Suprapubic skin (tissue), 4 donors: ENCODE measurements at regions not wholly inside any gene's neighbourhood (a gene's known extent, or its start where the extent isn't known, plus 50 kb on each side); places are given as distances from the start of the nearest gene placed in this dataset.

Source experiments
- DNase-seq, 2 donors: peaks; one replicate each; pipeline ENCODE4 v3.0.0-alpha.2; 2019; ENCODE audit warnings: low spot score in 2 of 2
- H3K27ac ChIP-seq: fragments of 200-600 bp; sonication (generic); one replicate; pipeline ENCODE4 v1.5.1; 2019
- H3K27me3 ChIP-seq: fragments of 200-600 bp; sonication (generic); one replicate; pipeline ENCODE4 v1.5.1; 2019
- H3K36me3 ChIP-seq: fragments of 200-600 bp; sonication (generic); one replicate; pipeline ENCODE4 v1.5.1; 2019
- H3K4me1 ChIP-seq: fragments of 200-600 bp; sonication (generic); one replicate; pipeline ENCODE4 v1.5.1; 2019
- H3K4me3 ChIP-seq: fragments of 200-600 bp; sonication (generic); one replicate; pipeline ENCODE4 v1.5.1; 2019; ENCODE audit warnings: mild to moderate bottlenecking
- H3K9me3 ChIP-seq: fragments of 200-600 bp; sonication (generic); one replicate; pipeline ENCODE4 v1.5.1; 2019
- EP300 ChIP-seq: sonication (generic); formaldehyde crosslinking; IDR thresholded peaks from one replicate; pipeline ENCODE4 v1.6.1; 2017; ENCODE audit warnings: antibody characterized with exemption
- POLR2A ChIP-seq, 2 donors: fragments of 450-650 bp; IDR thresholded peaks; one replicate each; pipeline ENCODE4 v1.6.1; 2017; ENCODE audit warnings: antibody characterized with exemption in 2 of 2, mild to moderate bottlenecking in 2 of 2, moderate library complexity in 2 of 2
- POLR2AphosphoS5 ChIP-seq, 3 donors: sonication (generic); formaldehyde crosslinking; IDR thresholded peaks; one replicate each; pipeline ENCODE4 v1.6.1; 2017; ENCODE audit warnings: antibody characterized with exemption in 3 of 3
- WGBS: methylation state at CpG from one replicate; pipeline ENCODE4 v1.1.5; 2018; 5-methylcytosine and 5-hydroxymethylcytosine counted together
- TF ChIP-seq, protein P1 (sequence below), 2 donors: fragments of 200-600 bp in 1 of 2; fragments of 450-650 bp in 1 of 2; sonication (generic) in 1 of 2; IDR thresholded peaks; one replicate each; pipeline ENCODE4 v1.5.1; 2016 to 2019; ENCODE audit warnings: antibody characterized with exemption in 2 of 2, mild to moderate bottlenecking in 1 of 2, moderate library complexity in 1 of 2

DNA sequence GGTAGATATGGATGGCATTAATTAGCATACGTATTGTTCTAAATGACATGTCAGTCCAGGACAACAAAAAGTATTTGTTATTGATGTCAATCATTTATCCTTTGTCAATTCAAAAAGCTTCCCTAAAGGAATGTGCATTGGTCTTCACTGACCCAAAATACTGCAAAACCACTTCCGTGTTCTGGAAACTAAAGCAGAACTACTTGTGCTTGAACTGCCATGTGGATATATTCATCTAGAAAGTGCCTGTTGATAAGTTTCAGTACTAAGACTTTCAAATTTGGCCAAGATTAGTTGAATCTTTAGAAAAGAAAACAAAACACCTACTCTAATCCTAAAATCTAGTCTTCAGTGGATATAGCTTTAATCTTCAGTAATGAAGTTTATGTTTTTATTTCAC is 242.1 kb upstream of the PPP1R3A start:
- Histone ChIP-seq H3K36me3 (no peaks in the 10 kb centered on the region), H3K27ac (no peak overlapping the region), H3K4me3 (no peak overlapping the region), H3K27me3 (no peaks in the 10 kb centered on the region), H3K4me1 (no peaks in the 10 kb centered on the region), H3K9me3 (no peaks in the 10 kb centered on the region)
- 82% methylated on average over 2 of the region's 2 CpGs for WGBS
- TF ChIP-seq POLR2A (IDR thresholded peaks at IDR 0.05) (no peak), POLR2AphosphoS5 (IDR thresholded peaks at IDR 0.05) (no peak), EP300 (no peak)
- TF ChIP-seq, protein P1, sequence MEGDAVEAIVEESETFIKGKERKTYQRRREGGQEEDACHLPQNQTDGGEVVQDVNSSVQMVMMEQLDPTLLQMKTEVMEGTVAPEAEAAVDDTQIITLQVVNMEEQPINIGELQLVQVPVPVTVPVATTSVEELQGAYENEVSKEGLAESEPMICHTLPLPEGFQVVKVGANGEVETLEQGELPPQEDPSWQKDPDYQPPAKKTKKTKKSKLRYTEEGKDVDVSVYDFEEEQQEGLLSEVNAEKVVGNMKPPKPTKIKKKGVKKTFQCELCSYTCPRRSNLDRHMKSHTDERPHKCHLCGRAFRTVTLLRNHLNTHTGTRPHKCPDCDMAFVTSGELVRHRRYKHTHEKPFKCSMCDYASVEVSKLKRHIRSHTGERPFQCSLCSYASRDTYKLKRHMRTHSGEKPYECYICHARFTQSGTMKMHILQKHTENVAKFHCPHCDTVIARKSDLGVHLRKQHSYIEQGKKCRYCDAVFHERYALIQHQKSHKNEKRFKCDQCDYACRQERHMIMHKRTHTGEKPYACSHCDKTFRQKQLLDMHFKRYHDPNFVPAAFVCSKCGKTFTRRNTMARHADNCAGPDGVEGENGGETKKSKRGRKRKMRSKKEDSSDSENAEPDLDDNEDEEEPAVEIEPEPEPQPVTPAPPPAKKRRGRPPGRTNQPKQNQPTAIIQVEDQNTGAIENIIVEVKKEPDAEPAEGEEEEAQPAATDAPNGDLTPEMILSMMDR (IDR thresholded peaks at IDR 0.05), result no peak
- no peak for DNase-seq

GRCh38 chr7:114158854-114159253 is 240.0 kb upstream of the PPP1R3A start:
- no peak overlapping the region for H3K4me3 ChIP-seq
- no peak for DNase-seq
- TF ChIP-seq POLR2A (IDR thresholded peaks at IDR 0.05) (no peak), EP300 (no peak), POLR2AphosphoS5 (IDR thresholded peaks at IDR 0.05) (no peak)
- TF ChIP-seq, protein P1 (IDR thresholded peaks at IDR 0.05), result no peak
- no peaks in the 10 kb centered on the region for H3K27me3 ChIP-seq
- 89% methylated on average over 1 of the region's 1 CpG for WGBS
- no peaks in the 10 kb centered on the region for H3K4me1 ChIP-seq
- H3K9me3 ChIP-seq, result no peaks in the 10 kb centered on the region
- no peak overlapping the region for H3K27ac ChIP-seq
- no peaks in the 10 kb centered on the region for H3K36me3 ChIP-seq

- Histone ChIP-seq H3K4me1 (no peaks in the 10 kb centered on the region), H3K9me3 (no peaks in the 10 kb centered on the region), H3K36me3 (no peaks in the 10 kb centered on the region), H3K27me3 (no peaks in the 10 kb centered on the region), H3K4me3 (no peak overlapping the region), H3K27ac (no peak overlapping the region)
- no peak for TF ChIP-seq POLR2AphosphoS5 (IDR thresholded peaks at IDR 0.05)
- TF ChIP-seq EP300, result no peak
- TF ChIP-seq POLR2A (IDR thresholded peaks at IDR 0.05), result no peak
- TF ChIP-seq, protein P1 (IDR thresholded peaks at IDR 0.05), result no peak
- 68% methylated on average over 3 of the region's 3 CpGs for WGBS
- DNase-seq, result no peak
Measured at GRCh38 chr7:114158275-114158674, 239.5 kb upstream of the PPP1R3A start.

DNA sequence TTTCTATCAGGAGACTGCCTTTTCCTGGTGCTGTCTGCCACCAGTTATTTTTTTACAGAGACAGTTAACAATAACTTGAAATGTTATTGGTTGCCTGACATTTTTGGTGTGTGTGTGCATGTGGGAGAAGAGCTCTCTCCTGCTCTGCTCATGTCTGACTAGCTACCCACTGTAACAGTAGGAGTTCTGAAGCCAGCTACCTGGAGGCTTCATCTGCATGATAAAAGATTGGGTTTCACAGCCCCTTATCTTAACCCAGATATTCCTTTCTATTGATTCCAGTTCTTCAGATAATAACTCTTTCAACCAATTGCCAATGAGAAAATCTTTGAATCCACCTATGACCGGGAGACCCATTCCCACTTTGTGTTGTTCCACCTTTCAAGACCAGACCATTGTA is 237.4 kb upstream of the PPP1R3A start:
- DNase-seq, result no peak
- Histone ChIP-seq H3K27me3 (no peaks in the 10 kb centered on the region), H3K36me3 (no peaks in the 10 kb centered on the region), H3K27ac (no peak overlapping the region), H3K4me1 (no peaks in the 10 kb centered on the region), H3K4me3 (no peak overlapping the region), H3K9me3 (no peaks in the 10 kb centered on the region)
- TF ChIP-seq, protein P1 (IDR thresholded peaks at IDR 0.05), result no peak
- no peak for TF ChIP-seq POLR2AphosphoS5 (IDR thresholded peaks at IDR 0.05)
- no peak for TF ChIP-seq POLR2A (IDR thresholded peaks at IDR 0.05)
- no peak for TF ChIP-seq EP300
- WGBS, result 74% methylated on average over 1 of the region's 1 CpG

DNA sequence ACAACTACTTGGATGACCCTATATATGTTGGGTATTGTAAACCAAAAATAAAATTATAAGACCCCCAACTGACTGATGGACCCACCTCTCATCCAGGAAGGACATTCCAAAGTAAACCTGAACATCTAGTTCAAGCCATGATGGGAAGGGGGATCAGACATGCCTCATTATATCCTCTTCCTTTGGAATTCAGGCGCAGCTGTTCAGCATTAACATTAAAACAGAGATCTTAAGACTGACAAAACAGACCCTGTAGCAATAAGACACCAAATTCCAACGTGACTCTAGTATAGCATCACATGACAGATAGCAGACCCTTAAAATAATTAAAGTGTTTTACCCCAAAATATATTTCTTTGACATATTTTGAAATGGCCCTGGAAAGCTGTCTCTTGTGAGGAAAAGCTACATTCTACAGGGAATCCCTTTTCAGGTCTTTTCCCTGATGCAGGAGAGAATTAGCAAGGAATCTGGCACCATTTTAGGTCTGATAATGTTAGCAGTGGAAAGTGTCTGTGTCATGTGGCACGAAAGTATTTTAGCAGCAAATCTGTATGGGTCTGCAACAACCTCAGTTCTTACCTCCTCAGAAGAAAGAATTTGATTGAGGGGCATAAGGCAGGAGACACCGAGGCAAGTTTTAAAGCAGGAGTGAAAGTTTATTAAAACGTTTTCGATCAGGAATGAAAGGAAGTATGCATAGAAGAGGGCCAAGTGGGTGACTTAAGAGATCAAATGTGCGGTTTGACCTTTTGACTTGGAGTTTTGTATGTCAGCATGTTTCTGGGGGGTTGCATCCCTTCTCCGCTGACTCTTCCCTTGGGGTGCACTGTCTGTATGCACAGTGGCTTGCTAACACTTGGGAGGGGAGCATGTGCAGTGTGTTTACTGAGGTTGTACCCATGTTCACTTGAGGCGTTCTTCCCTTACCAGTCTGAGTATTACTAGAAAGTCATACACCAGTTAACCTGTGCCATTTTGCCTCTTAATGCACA is 236.6 kb upstream of the PPP1R3A start:
- no peak overlapping the region for H3K27ac ChIP-seq
- 76% methylated on average over 9 of the region's 9 CpGs for WGBS
- H3K27me3 ChIP-seq, result no peaks in the 10 kb centered on the region
- TF ChIP-seq POLR2A (IDR thresholded peaks at IDR 0.05), result no peak
- TF ChIP-seq, protein P1 (IDR thresholded peaks at IDR 0.05), result no peak
- DNase-seq, result no peak
- H3K36me3 ChIP-seq, result no peaks in the 10 kb centered on the region
- no peaks in the 10 kb centered on the region for H3K4me1 ChIP-seq
- H3K9me3 ChIP-seq, result no peaks in the 10 kb centered on the region
- no peak overlapping the region for H3K4me3 ChIP-seq
